ENCODE measurements at regions not wholly inside any gene's neighbourhood (a gene's known extent, or its start where the extent isn't known, plus 50 kb on each side); places are given as distances from the start of the nearest gene placed in this dataset.

GRCh38 chr4:65724973-65725372, 54.7 kb upstream of the EPHA5 start:
- 69 to 75% (median 71%) methylated on average over 4 to 5 of the region's 5 CpGs for WGBS, 5 donors
- no peaks in the 10 kb centered on the region for H3K36me3 ChIP-seq
- H3K27ac ChIP-seq: no peak overlapping the region
- intact Hi-C loops (cut with DNase I; ENCODE audit: low total_unique reads): no loop called here
- TF ChIP-seq CTCF (IDR thresholded peaks at IDR 0.05): no peak
- no peak for TF ChIP-seq POLR2A (IDR thresholded peaks at IDR 0.05)
- TF ChIP-seq EP300 (IDR thresholded peaks at IDR 0.05): no peak
- TF ChIP-seq POLR2AphosphoS5 (IDR thresholded peaks at IDR 0.05): no peak
- H3K4me1 ChIP-seq: no peaks in the 10 kb centered on the region
- no peak for DNase-seq
- H3K9me3 ChIP-seq: peaks cover 0 to 4% (median 0%) of the 10 kb centered on the region in 4 donors
- H3K27me3 ChIP-seq: no peaks in the 10 kb centered on the region
- no peak overlapping the region for H3K4me3 ChIP-seq

Small RNA genes lying in the stretch of these regions (small RNA-seq; reads per million reads assigned to genes)
- 0 to 0.46 (median 0.17) reads per million in 4 donors for gene MIR1269A
- 0 reads per million in 4 donors for gene RNU2-40P
- gene RNU6-699P: 0 reads per million in 4 donors
